Mesothelial cell of epicardium (in vitro differentiated cells): ENCODE measurements at regions not wholly inside any gene's neighbourhood (a gene's known extent, or its start where the extent isn't known, plus 50 kb on each side); places are given as distances from the start of the nearest gene placed in this dataset.
A peak's percentile ranks its signal among the peaks of the same experiment; 100 is the strongest.

Source experiments
- DNase-seq, 2 experiments: peaks; one replicate each; pipeline ENCODE4 v3.0.0; 2021; ENCODE audit warnings: low spot score in 2 of 2; ENCODE audit not compliant: unreplicated experiment in 2 of 2
- H3K27ac Mint-ChIP-seq: 2 replicates; pipeline ENCODE4 v1.8.0; 2021; ENCODE audit warnings: mixed read lengths
- H3K27me3 Mint-ChIP-seq: 2 replicates; pipeline ENCODE4 v1.8.0; 2021; ENCODE audit warnings: low read depth, mixed read lengths
- H3K36me3 Mint-ChIP-seq: 2 replicates; pipeline ENCODE4 v1.8.0; 2021; ENCODE audit warnings: mixed read lengths
- H3K4me1 Mint-ChIP-seq: 2 replicates; pipeline ENCODE4 v1.8.0; 2021; ENCODE audit warnings: mixed read lengths
- H3K4me3 Mint-ChIP-seq: 2 replicates; pipeline ENCODE4 v1.8.0; 2021; ENCODE audit warnings: mild to moderate bottlenecking, moderate library complexity, mixed read lengths
- H3K9me3 Mint-ChIP-seq: 2 replicates; pipeline ENCODE4 v1.8.0; 2021; ENCODE audit warnings: mixed read lengths
- CTCF ChIP-seq: fragments of 200-600 bp; sonication (generic); IDR thresholded peaks from one replicate; pipeline ENCODE4 v1.5.0; 2021; ENCODE audit warnings: antibody characterized with exemption; ENCODE audit not compliant: unreplicated experiment

GRCh38 chr18:43622024-43622423, 344.7 kb upstream of the SYT4 start:
- H3K4me1 Mint-ChIP-seq: peaks cover 23% of the 10 kb centered on the region
- no peak overlapping the region for H3K4me3 Mint-ChIP-seq
- H3K27me3 Mint-ChIP-seq: peaks cover 7% of the 10 kb centered on the region
- no peaks in the 10 kb centered on the region for H3K36me3 Mint-ChIP-seq
- DNase-seq: no peak
- no peaks in the 10 kb centered on the region for H3K9me3 Mint-ChIP-seq
- TF ChIP-seq CTCF: no peak
- no peak overlapping the region for H3K27ac Mint-ChIP-seq

GRCh38 chr18:43625582-43625981, 348.3 kb upstream of the SYT4 start:
- no peak for DNase-seq
- no peak for TF ChIP-seq CTCF
- peaks cover 23% of the 10 kb centered on the region for H3K4me1 Mint-ChIP-seq
- H3K9me3 Mint-ChIP-seq: no peaks in the 10 kb centered on the region
- no peaks in the 10 kb centered on the region for H3K27me3 Mint-ChIP-seq
- no peak overlapping the region for H3K4me3 Mint-ChIP-seq
- no peak overlapping the region for H3K27ac Mint-ChIP-seq
- no peaks in the 10 kb centered on the region for H3K36me3 Mint-ChIP-seq

- Mint-ChIP-seq H3K36me3 (no peaks in the 10 kb centered on the region), H3K27ac (peak overlapping the region; percentile 30), H3K4me3 (no peak overlapping the region), H3K4me1 (peaks cover 16% of the 10 kb centered on the region), H3K9me3 (no peaks in the 10 kb centered on the region), H3K27me3 (no peaks in the 10 kb centered on the region)
- TF ChIP-seq CTCF: no peak
- DNase-seq: no peak
Measured at GRCh38 chr18:43627848-43628530, 350.7 kb upstream of the SYT4 start.

- Mint-ChIP-seq H3K27ac (no peak overlapping the region), H3K4me1 (no peaks in the 10 kb centered on the region), H3K9me3 (peaks cover 21% of the 10 kb centered on the region), H3K27me3 (no peaks in the 10 kb centered on the region), H3K36me3 (no peaks in the 10 kb centered on the region), H3K4me3 (no peak overlapping the region)
- no peak for TF ChIP-seq CTCF
- DNase-seq: no peak
Measured at GRCh38 chr18:43634994-43635393, 357.7 kb upstream of the SYT4 start.

- Mint-ChIP-seq H3K27me3 (no peaks in the 10 kb centered on the region), H3K9me3 (peaks cover 24% of the 10 kb centered on the region), H3K4me1 (no peaks in the 10 kb centered on the region), H3K27ac (no peak overlapping the region), H3K36me3 (no peaks in the 10 kb centered on the region), H3K4me3 (no peak overlapping the region)
- no peak for DNase-seq
- TF ChIP-seq CTCF: no peak
Measured at GRCh38 chr18:43635397-43635796, 358.1 kb upstream of the SYT4 start.

GRCh38 chr18:43642727-43643330, 365.5 kb upstream of the SYT4 start:
- no peak for DNase-seq
- Mint-ChIP-seq H3K27me3 (peaks cover 4% of the 10 kb centered on the region), H3K36me3 (no peaks in the 10 kb centered on the region), H3K9me3 (peaks cover 30% of the 10 kb centered on the region), H3K27ac (no peak overlapping the region), H3K4me3 (no peak overlapping the region), H3K4me1 (no peaks in the 10 kb centered on the region)
- TF ChIP-seq CTCF: no peak
